ENCODE measurements at regions not wholly inside any gene's neighbourhood (a gene's known extent, or its start where the extent isn't known, plus 50 kb on each side); places are given as distances from the start of the nearest gene placed in this dataset.

DNA sequence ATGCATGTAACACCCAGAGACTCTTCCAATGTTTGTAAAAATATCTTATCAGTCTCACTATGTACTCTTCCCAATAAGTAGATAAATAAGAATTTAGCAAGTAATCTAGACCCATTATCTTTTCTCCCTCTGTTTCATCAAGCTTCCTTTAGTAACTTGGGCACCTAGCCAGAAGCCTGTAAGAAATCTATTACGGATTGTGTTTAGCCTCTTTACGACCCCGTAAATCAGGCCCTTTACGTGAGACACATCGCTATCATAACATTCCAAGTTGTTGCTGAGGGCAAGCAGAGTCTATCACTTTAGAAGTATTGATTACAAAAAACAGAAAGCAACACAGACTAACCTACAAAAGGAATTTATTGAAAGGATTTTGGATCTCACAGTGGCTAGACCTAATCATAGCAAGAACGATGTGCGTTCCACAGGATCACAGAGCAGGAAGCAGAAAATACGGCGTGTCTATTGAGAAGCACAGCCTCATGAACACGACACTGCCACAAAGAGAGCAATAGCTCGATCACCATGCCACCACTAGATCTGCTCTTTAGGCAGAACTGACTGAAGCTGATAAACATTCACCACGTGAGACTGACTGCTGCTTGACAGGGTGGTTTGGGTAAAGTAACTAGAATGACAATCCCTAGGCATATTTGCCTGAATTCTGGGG is 922.1 kb downstream of the AMY1C start:
- no peaks in the 10 kb centered on the region for H3K9me3 ChIP-seq (replicated peaks; ENCODE audit: control insufficient read depth, insufficient read depth, low read length)
- no peak overlapping the region for H2AFZ ChIP-seq (ENCODE audit: control insufficient read depth, low read depth, low read length)
- in situ Hi-C loops (cut with MboI), result no loop called here
- H3K27ac ChIP-seq (ENCODE audit: control insufficient read depth, insufficient read depth), result no peak overlapping the region
- no peaks in the 10 kb centered on the region for H3K4me1 ChIP-seq (ENCODE audit: control insufficient read depth, insufficient read depth, low read length)
- BruUV-seq (replicated peaks), result no TSS peak
- ChIA-PET SMC1A (ENCODE audit: uncharacterized antibody, unreplicated experiment) (interaction anchor here (1.1 to 1.5 kb wide), 2 partner anchors 13 to 24 kb away, joined by 3 read pairs; no protein-coding TSS in a partner anchor), POLR2A (no interaction called here), RAD21 (ENCODE audit: unreplicated experiment) (interaction anchor here (0.7 kb wide), 1 partner anchor 28 kb away, joined by 3 read pairs; no protein-coding TSS in a partner anchor), CTCF (interaction anchor here (1.5 kb wide), 1 partner anchor 24 kb away, joined by 6 read pairs; no protein-coding TSS in a partner anchor)
- no peaks in the 10 kb centered on the region for H3K27me3 ChIP-seq (replicated peaks in 1 of 2; ENCODE audit: control insufficient read depth in 2 of 2, insufficient read depth in 2 of 2, low read length in 1 of 2)
- FAIRE-seq, result no peak
- 44% methylated on average over 12 of the region's 12 CpGs for WGBS (ENCODE audit: insufficient coverage, insufficient replicate concordance, low lambda C conversion rate, missing lambda C conversion rate)
- H3K36me3 ChIP-seq (ENCODE audit: control insufficient read depth in 2 of 2, insufficient read depth in 2 of 2, low read length in 1 of 2), result no peaks in the 10 kb centered on the region
- H3K9ac ChIP-seq (ENCODE audit: control insufficient read depth, insufficient read depth, low read length), result no peak overlapping the region
- no peak overlapping the region for H3K4me2 ChIP-seq (ENCODE audit: control insufficient read depth, insufficient read depth)
- H3K79me2 ChIP-seq (ENCODE audit: control insufficient read depth, insufficient read depth, low read length), result no peaks in the 10 kb centered on the region
- H3K4me3 ChIP-seq, result no peak overlapping the region
- intact Hi-C loops (cut with micrococcal nuclease; ENCODE audit: unreplicated experiment), result loop anchor here (1.0 kb wide), 1 partner anchor 12 kb away; no protein-coding TSS in a partner anchor
- H4K20me1 ChIP-seq (ENCODE audit: control insufficient read depth, insufficient read depth), result no peaks in the 10 kb centered on the region
- ATAC-seq, result no peak
- DNase-seq (ENCODE audit: low read depth, low spot score), result no peak
- TF ChIP-seq, protein P1, sequence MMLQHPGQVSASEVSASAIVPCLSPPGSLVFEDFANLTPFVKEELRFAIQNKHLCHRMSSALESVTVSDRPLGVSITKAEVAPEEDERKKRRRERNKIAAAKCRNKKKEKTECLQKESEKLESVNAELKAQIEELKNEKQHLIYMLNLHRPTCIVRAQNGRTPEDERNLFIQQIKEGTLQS (IDR thresholded peaks at IDR 0.05; ENCODE audit: borderline replicate concordance, extremely low read depth, low read depth, low read length), result no peak
- TF ChIP-seq, protein P2, sequence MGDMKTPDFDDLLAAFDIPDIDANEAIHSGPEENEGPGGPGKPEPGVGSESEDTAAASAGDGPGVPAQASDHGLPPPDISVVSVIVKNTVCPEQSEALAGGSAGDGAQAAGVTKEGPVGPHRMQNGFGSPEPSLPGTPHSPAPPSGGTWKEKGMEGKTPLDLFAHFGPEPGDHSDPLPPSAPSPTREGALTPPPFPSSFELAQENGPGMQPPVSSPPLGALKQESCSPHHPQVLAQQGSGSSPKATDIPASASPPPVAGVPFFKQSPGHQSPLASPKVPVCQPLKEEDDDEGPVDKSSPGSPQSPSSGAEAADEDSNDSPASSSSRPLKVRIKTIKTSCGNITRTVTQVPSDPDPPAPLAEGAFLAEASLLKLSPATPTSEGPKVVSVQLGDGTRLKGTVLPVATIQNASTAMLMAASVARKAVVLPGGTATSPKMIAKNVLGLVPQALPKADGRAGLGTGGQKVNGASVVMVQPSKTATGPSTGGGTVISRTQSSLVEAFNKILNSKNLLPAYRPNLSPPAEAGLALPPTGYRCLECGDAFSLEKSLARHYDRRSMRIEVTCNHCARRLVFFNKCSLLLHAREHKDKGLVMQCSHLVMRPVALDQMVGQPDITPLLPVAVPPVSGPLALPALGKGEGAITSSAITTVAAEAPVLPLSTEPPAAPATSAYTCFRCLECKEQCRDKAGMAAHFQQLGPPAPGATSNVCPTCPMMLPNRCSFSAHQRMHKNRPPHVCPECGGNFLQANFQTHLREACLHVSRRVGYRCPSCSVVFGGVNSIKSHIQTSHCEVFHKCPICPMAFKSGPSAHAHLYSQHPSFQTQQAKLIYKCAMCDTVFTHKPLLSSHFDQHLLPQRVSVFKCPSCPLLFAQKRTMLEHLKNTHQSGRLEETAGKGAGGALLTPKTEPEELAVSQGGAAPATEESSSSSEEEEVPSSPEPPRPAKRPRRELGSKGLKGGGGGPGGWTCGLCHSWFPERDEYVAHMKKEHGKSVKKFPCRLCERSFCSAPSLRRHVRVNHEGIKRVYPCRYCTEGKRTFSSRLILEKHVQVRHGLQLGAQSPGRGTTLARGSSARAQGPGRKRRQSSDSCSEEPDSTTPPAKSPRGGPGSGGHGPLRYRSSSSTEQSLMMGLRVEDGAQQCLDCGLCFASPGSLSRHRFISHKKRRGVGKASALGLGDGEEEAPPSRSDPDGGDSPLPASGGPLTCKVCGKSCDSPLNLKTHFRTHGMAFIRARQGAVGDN (IDR thresholded peaks at IDR 0.05), result no peak
- no peak for TF ChIP-seq PAX5 (IDR thresholded peaks at IDR 0.05; ENCODE audit: borderline replicate concordance, low read depth, low read length)
- TF ChIP-seq NR2C1 (IDR thresholded peaks at IDR 0.05), result no peak
- TF ChIP-seq, protein P3, sequence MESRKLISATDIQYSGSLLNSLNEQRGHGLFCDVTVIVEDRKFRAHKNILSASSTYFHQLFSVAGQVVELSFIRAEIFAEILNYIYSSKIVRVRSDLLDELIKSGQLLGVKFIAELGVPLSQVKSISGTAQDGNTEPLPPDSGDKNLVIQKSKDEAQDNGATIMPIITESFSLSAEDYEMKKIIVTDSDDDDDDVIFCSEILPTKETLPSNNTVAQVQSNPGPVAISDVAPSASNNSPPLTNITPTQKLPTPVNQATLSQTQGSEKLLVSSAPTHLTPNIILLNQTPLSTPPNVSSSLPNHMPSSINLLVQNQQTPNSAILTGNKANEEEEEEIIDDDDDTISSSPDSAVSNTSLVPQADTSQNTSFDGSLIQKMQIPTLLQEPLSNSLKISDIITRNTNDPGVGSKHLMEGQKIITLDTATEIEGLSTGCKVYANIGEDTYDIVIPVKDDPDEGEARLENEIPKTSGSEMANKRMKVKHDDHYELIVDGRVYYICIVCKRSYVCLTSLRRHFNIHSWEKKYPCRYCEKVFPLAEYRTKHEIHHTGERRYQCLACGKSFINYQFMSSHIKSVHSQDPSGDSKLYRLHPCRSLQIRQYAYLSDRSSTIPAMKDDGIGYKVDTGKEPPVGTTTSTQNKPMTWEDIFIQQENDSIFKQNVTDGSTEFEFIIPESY (IDR thresholded peaks at IDR 0.05), result no peak
- TF ChIP-seq POLR2A (IDR thresholded peaks at IDR 0.05; ENCODE audit: low read depth, low read length), result no peak
- no peak for TF ChIP-seq ZNF217 (IDR thresholded peaks at IDR 0.05)
- no peak for TF ChIP-seq EED (IDR thresholded peaks at IDR 0.05; ENCODE audit: low read depth)
- no peak for TF ChIP-seq MXI1 (IDR thresholded peaks at IDR 0.05; ENCODE audit: low read depth, low read length)
- TF ChIP-seq CHD2 (IDR thresholded peaks at IDR 0.05; ENCODE audit: borderline replicate concordance, low read depth, low read length), result no peak
- TF ChIP-seq, protein P4, sequence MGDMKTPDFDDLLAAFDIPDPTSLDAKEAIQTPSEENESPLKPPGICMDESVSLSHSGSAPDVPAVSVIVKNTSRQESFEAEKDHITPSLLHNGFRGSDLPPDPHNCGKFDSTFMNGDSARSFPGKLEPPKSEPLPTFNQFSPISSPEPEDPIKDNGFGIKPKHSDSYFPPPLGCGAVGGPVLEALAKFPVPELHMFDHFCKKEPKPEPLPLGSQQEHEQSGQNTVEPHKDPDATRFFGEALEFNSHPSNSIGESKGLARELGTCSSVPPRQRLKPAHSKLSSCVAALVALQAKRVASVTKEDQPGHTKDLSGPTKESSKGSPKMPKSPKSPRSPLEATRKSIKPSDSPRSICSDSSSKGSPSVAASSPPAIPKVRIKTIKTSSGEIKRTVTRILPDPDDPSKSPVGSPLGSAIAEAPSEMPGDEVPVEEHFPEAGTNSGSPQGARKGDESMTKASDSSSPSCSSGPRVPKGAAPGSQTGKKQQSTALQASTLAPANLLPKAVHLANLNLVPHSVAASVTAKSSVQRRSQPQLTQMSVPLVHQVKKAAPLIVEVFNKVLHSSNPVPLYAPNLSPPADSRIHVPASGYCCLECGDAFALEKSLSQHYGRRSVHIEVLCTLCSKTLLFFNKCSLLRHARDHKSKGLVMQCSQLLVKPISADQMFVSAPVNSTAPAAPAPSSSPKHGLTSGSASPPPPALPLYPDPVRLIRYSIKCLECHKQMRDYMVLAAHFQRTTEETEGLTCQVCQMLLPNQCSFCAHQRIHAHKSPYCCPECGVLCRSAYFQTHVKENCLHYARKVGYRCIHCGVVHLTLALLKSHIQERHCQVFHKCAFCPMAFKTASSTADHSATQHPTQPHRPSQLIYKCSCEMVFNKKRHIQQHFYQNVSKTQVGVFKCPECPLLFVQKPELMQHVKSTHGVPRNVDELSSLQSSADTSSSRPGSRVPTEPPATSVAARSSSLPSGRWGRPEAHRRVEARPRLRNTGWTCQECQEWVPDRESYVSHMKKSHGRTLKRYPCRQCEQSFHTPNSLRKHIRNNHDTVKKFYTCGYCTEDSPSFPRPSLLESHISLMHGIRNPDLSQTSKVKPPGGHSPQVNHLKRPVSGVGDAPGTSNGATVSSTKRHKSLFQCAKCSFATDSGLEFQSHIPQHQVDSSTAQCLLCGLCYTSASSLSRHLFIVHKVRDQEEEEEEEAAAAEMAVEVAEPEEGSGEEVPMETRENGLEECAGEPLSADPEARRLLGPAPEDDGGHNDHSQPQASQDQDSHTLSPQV (IDR thresholded peaks at IDR 0.05), result no peak
- no peak for TF ChIP-seq MTA2 (IDR thresholded peaks at IDR 0.05; ENCODE audit: low read depth)
- no peak for TF ChIP-seq GATAD2B (conservative IDR thresholded peaks at IDR 0.05; ENCODE audit: low read depth)

Data from GM12878 (cell line).